ENCODE measurements at regions not wholly inside any gene's neighbourhood (a gene's known extent, or its start where the extent isn't known, plus 50 kb on each side); places are given as distances from the start of the nearest gene placed in this dataset.

DNA sequence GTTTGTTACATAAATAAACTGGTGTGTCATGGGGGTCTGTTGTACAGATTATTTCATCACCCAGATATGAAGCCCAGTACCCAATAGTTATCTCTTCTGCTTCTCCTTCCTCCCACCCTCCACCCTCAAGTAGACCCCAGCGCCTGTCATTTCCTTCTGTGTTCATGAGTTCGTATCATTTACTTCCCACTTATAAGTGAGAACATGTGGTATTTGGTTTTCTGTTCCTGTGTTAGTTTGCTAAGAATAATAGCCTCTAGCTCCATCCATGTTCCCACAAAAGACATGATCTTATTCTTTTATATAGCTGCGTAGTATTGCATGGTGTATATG is 185.4 kb downstream of the PSMG1 start:
- peak in 1 of 3 donors; percentile 58 for DNase-seq

- DNase-seq = no peak
Observed at GRCh38 chr21:38997051-38997842, 186.0 kb downstream of the PSMG1 start.

GRCh38 chr21:38996355-38996754 is 186.9 kb downstream of the PSMG1 start:
- DNase-seq = no peak

DNA sequence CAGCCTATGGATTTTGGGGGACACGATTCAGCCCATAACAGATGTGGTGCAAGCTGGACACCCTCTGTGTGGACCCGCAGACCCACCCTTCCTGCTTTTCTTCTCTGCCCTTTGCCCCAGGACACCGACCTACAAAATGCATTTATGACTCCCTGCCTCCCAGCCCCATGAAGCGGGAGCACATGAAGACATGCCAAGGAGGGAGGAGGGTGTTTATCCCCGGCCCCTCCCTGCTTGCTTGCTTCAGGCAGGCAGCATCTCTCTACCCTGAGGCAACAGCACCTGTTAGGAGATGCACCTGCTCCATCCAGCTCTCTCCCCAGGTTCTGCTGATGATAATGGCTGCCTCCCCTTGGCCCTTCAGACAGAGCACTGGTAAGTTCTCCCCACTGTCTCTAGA is 187.5 kb downstream of the PSMG1 start:
- no peak for DNase-seq

GRCh38 chr21:38995071-38995669 is 188.1 kb downstream of the PSMG1 start:
- DNase-seq = no peak

- no peak for DNase-seq
Observed at GRCh38 chr21:38994042-38994441, 188.3 kb downstream of the ETS2 start.

- no peak for DNase-seq
Observed at GRCh38 chr21:38993561-38993960, 187.8 kb downstream of the ETS2 start.

- DNase-seq = peak; percentile 53 to 68 (median 64)
Observed at GRCh38 chr21:38992737-38993136, 187.0 kb downstream of the ETS2 start.

DNA sequence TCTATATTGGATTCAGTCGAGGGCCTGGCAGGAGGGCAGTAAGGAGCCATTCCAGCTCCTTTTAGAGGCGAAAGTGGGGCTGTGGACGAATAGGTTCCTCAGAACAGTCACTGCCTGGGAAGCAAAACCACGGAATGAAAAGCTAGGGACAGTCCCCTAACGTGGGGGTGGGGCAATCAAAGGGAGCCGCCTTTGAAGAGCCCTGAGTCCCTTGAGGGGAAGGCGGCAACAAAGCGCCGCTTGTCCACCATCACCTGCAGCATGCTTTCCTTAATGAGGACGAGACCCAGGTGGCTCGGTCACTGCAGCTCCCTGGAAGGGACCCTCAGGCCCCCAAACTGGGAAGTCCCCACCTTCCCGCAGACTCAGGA is 184.7 kb downstream of the ETS2 start:
- DNase-seq = peak in 2 of 3 donors; percentile 42

GRCh38 chr21:38989745-38990423 is 184.2 kb downstream of the ETS2 start:
- DNase-seq = no peak

GRCh38 chr21:38989379-38989744 is 183.6 kb downstream of the ETS2 start:
- no peak for DNase-seq

- DNase-seq = no peak
Observed at GRCh38 chr21:38988509-38989378, 183.0 kb downstream of the ETS2 start.

GRCh38 chr21:38987633-38988508 is 182.1 kb downstream of the ETS2 start:
- no peak for DNase-seq

- DNase-seq = no peak
Observed at GRCh38 chr21:38986806-38987632, 181.3 kb downstream of the ETS2 start.

- no peak for DNase-seq
Observed at GRCh38 chr21:38986406-38986805, 180.7 kb downstream of the ETS2 start.

DNA sequence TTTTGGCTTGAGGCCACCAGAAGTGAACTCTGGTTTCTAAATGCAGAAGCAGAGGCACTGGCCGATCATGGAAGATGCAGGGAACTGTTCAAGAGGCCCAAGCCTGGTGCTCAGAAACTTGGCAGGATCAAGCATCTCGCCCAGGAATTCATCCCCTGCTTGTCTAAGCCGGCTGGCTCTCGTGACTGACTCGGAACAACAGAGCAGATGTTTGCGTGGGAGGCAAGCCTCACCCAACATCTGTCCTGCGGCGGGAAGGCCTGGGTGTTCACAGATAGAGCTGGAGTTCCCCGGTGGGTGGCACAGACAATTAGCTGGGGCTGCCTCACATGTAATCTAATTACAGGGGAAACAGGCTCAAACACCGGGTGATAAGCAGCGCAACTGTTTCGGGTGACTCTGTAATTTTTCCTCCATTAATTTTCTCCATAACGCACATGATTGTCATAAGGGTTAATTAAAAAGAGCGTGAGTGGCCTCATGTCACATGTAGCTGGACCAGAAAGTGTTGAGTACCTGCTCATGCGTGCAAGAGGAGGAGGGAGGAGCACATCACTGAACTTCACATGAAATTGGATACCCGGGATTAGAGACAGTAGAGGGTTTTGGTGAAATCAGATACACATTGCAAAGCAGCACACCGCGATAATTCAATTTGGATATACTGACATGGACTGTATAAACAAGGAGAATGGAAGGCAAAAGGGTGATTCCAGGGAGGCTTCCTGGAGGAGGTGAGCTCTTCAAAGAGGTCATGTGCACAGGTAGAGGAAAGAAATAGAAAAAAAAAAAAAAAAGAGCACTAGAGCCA is 180.0 kb downstream of the ETS2 start:
- peak; percentile 88 to 91 (median 89) for DNase-seq

GRCh38 chr21:38984982-38985567 is 179.3 kb downstream of the ETS2 start:
- DNase-seq = peak in 1 of 3 donors; percentile 56

- peak in 1 of 3 donors; percentile 53 for DNase-seq
Observed at GRCh38 chr21:38984568-38984967, 178.8 kb downstream of the ETS2 start.

DNA sequence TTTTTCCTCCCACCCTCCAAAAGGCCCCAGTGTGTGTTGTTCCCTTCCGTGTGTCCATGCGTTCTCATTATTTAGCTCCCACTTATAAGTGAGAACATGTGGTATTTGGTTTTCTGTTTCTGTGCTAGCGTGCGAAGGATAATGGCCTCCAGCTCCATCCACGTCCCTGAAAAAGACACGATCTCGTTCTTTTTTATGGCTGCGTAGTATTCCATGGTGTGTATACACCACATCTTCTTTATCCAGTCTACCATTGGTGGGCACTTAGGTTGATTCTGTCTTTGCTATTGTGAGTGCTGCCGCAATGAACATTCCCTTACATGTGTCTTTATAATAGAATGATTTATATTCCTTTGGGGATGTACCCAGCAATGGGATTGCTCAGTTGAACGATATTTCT is 177.8 kb downstream of the ETS2 start:
- no peak for DNase-seq

GRCh38 chr21:38982804-38983203 is 177.1 kb downstream of the ETS2 start:
- DNase-seq = no peak
